HS-27A (cell line): ENCODE measurements at regions not wholly inside any gene's neighbourhood (a gene's known extent, or its start where the extent isn't known, plus 50 kb on each side); places are given as distances from the start of the nearest gene placed in this dataset.
"Not testable (repeated sequence)": the region's sequence is repeated elsewhere in the genome, so short reads cannot be mapped to it uniquely, and the experiment has no call there.

Experiments
- DNase-seq: peaks from one replicate; pipeline ENCODE4 v3.0.0-alpha.2; 2012; ENCODE audit warnings: low read depth, missing footprints

- no peak for DNase-seq
Observed at GRCh38 chr3:84679211-84679610, 279.6 kb upstream of the CADM2 start.

GRCh38 chr3:84680700-84681099 is 278.1 kb upstream of the CADM2 start:
- DNase-seq, result no peak

- DNase-seq, result no peak
Observed at GRCh38 chr3:84683493-84683892, 275.3 kb upstream of the CADM2 start.

GRCh38 chr3:84685467-84685866 is 273.3 kb upstream of the CADM2 start:
- no peak for DNase-seq

GRCh38 chr3:84692261-84692660 is 266.5 kb upstream of the CADM2 start:
- no peak for DNase-seq

- not testable (repeated sequence) for DNase-seq
Observed at GRCh38 chr3:84710288-84710687, 248.5 kb upstream of the CADM2 start.

- DNase-seq, result no peak
Observed at GRCh38 chr3:84717894-84718293, 240.9 kb upstream of the CADM2 start.

- DNase-seq, result peak; percentile 53
Observed at GRCh38 chr3:84724877-84725276, 233.9 kb upstream of the CADM2 start.

- DNase-seq, result no peak
Observed at GRCh38 chr3:84727616-84728015, 231.2 kb upstream of the CADM2 start.

GRCh38 chr3:84734731-84735130 is 224.1 kb upstream of the CADM2 start:
- not testable (repeated sequence) for DNase-seq

GRCh38 chr3:84738086-84738485 is 220.7 kb upstream of the CADM2 start:
- DNase-seq, result no peak

- no peak for DNase-seq
Observed at GRCh38 chr3:84742915-84743425, 215.8 kb upstream of the CADM2 start.

GRCh38 chr3:84744130-84744529 is 214.7 kb upstream of the CADM2 start:
- DNase-seq, result no peak

GRCh38 chr3:84755860-84756259 is 202.9 kb upstream of the CADM2 start:
- DNase-seq, result no peak

GRCh38 chr3:84759361-84759760 is 199.4 kb upstream of the CADM2 start:
- no peak for DNase-seq

GRCh38 chr3:84772841-84773240 is 185.9 kb upstream of the CADM2 start:
- DNase-seq, result no peak

- no peak for DNase-seq
Observed at GRCh38 chr3:84783281-84783680, 175.5 kb upstream of the CADM2 start.

GRCh38 chr3:84789961-84790360 is 168.8 kb upstream of the CADM2 start:
- no peak for DNase-seq

- no peak for DNase-seq
Observed at GRCh38 chr3:84806958-84807357, 151.8 kb upstream of the CADM2 start.

- no peak for DNase-seq
Observed at GRCh38 chr3:84820126-84820525, 138.7 kb upstream of the CADM2 start.

GRCh38 chr3:84820906-84821305 is 137.9 kb upstream of the CADM2 start:
- no peak for DNase-seq

- DNase-seq, result no peak
Observed at GRCh38 chr3:84825817-84826216, 133.0 kb upstream of the CADM2 start.

GRCh38 chr3:84830476-84830875 is 128.3 kb upstream of the CADM2 start:
- DNase-seq, result no peak

GRCh38 chr3:84835366-84835765 is 123.4 kb upstream of the CADM2 start:
- DNase-seq, result no peak

- no peak for DNase-seq
Observed at GRCh38 chr3:84836961-84837360, 121.8 kb upstream of the CADM2 start.
